Endodermal cell (in vitro differentiated cells): ENCODE measurements at regions not wholly inside any gene's neighbourhood (a gene's known extent, or its start where the extent isn't known, plus 50 kb on each side); places are given as distances from the start of the nearest gene placed in this dataset.

ENCODE experiments used
- DNase-seq: peaks from one replicate; pipeline ENCODE4 v3.0.0-alpha.2; 2017
- H3K27ac ChIP-seq: 2 replicates; pipeline ENCODE4 v1.5.1; 2013; ENCODE audit warnings: mild to moderate bottlenecking, low read depth, low read length, moderate library complexity
- H3K27me3 ChIP-seq: 2 replicates; pipeline ENCODE4 v1.6.1; 2013; ENCODE audit warnings: mild to moderate bottlenecking, low read length, moderate library complexity; ENCODE audit not compliant: insufficient read depth, control insufficient read depth, poor library complexity, severe bottlenecking
- H3K36me3 ChIP-seq: 2 replicates; pipeline ENCODE4 v1.7.0; 2013; ENCODE audit warnings: mild to moderate bottlenecking, low read length, moderate library complexity; ENCODE audit not compliant: control insufficient read depth, insufficient read depth
- H3K4me1 ChIP-seq: one replicate; pipeline ENCODE4 v1.7.0; 2013; ENCODE audit warnings: low read length; ENCODE audit not compliant: control insufficient read depth, insufficient read depth
- H3K4me3 ChIP-seq: 2 replicates; pipeline ENCODE4 v1.5.1; 2013; ENCODE audit warnings: mild to moderate bottlenecking, low read length, moderate library complexity
- H3K9ac ChIP-seq: 2 replicates; pipeline ENCODE4 v1.6.1; 2013; ENCODE audit warnings: mild to moderate bottlenecking, low read length, moderate library complexity; ENCODE audit not compliant: poor library complexity, severe bottlenecking; ENCODE audit errors: extremely low read depth
- H3K9me3 ChIP-seq: 2 replicates; pipeline ENCODE4 v1.6.1; 2013; ENCODE audit warnings: mild to moderate bottlenecking, low read length, moderate library complexity; ENCODE audit not compliant: control insufficient read depth
- H3K27ac Mint-ChIP-seq: 2 replicates; pipeline ENCODE4 v1.8.0; 2020; ENCODE audit warnings: mixed read lengths
- H3K27me3 Mint-ChIP-seq: 2 replicates; pipeline ENCODE4 v1.8.0; 2021; ENCODE audit warnings: mild to moderate bottlenecking, mixed read lengths; ENCODE audit not compliant: insufficient read depth
- H3K36me3 Mint-ChIP-seq: 2 replicates; pipeline ENCODE4 v1.8.0; 2020; ENCODE audit warnings: low read depth, mixed read lengths
- H3K4me1 Mint-ChIP-seq: 2 replicates; pipeline ENCODE4 v1.8.0; 2020; ENCODE audit warnings: mixed read lengths
- H3K4me3 Mint-ChIP-seq: 2 replicates; pipeline ENCODE4 v1.8.0; 2020; ENCODE audit warnings: mild to moderate bottlenecking, moderate library complexity, mixed read lengths
- H3K9me3 Mint-ChIP-seq: 2 replicates; pipeline ENCODE4 v1.8.0; 2020; ENCODE audit warnings: mild to moderate bottlenecking, mixed read lengths
- CTCF ChIP-seq: fragments of 200-600 bp; sonication (generic); conservative IDR thresholded peaks from 2 replicates; pipeline ENCODE4 v1.5.0; 2021; ENCODE audit warnings: antibody characterized with exemption, mild to moderate bottlenecking
- WGBS, 2 experiments: methylation state at CpG; one replicate each; pipeline versions ENCODE4 v1.1.5 to v1.1.7; 2013; ENCODE audit warnings: missing lambda C conversion rate in 2 of 2, mixed read lengths in 1 of 2; ENCODE audit not compliant: insufficient coverage in 1 of 2, insufficient read length in 1 of 2; 5-methylcytosine and 5-hydroxymethylcytosine counted together

GRCh38 chr10:35881320-35881719 lies 239.2 kb upstream of the FZD8 start:
- H3K27me3 ChIP-seq: no peaks in the 10 kb centered on the region
- 100% methylated on average over 1 to 2 of the region's 2 CpGs for WGBS, 2 experiments

GRCh38 chr10:35876248-35876647 lies 234.2 kb upstream of the FZD8 start:
- H3K9me3 Mint-ChIP-seq: peaks cover 4% of the 10 kb centered on the region
- no peak for TF ChIP-seq CTCF
- H3K27ac Mint-ChIP-seq: peak overlapping the region; percentile 77
- H3K36me3 Mint-ChIP-seq: no peaks in the 10 kb centered on the region
- Histone ChIP-seq H3K27me3 (no peaks in the 10 kb centered on the region), H3K27ac (no peak overlapping the region), H3K36me3 (no peaks in the 10 kb centered on the region), H3K9me3 (peaks cover 6% of the 10 kb centered on the region), H3K4me1 (peaks cover 14% of the 10 kb centered on the region), H3K9ac (no peak overlapping the region), H3K4me3 (no peak overlapping the region)
- DNase-seq: peak; percentile 75
- WGBS, 2 experiments: 66 to 74% methylated on average over 2 to 4 of the region's 4 CpGs
- H3K27me3 Mint-ChIP-seq: no peaks in the 10 kb centered on the region
- peaks cover 40% of the 10 kb centered on the region for H3K4me1 Mint-ChIP-seq
- H3K4me3 Mint-ChIP-seq: no peak overlapping the region

More at GRCh38 chr10:35881320-35881719, 239.2 kb upstream of the FZD8 start:
- no peak overlapping the region for H3K4me3 ChIP-seq
- no peak overlapping the region for H3K27ac ChIP-seq
- TF ChIP-seq CTCF: no peak
- no peaks in the 10 kb centered on the region for H3K27me3 Mint-ChIP-seq
- no peak overlapping the region for H3K9ac ChIP-seq
- peaks cover 13% of the 10 kb centered on the region for H3K9me3 ChIP-seq
- H3K27ac Mint-ChIP-seq: no peak overlapping the region
- H3K4me3 Mint-ChIP-seq: no peak overlapping the region
- H3K9me3 Mint-ChIP-seq: no peaks in the 10 kb centered on the region
- H3K4me1 Mint-ChIP-seq: peaks cover 42% of the 10 kb centered on the region
- peaks cover 3% of the 10 kb centered on the region for H3K4me1 ChIP-seq
- no peaks in the 10 kb centered on the region for H3K36me3 Mint-ChIP-seq
- H3K36me3 ChIP-seq: no peaks in the 10 kb centered on the region
- no peak for DNase-seq

- Mint-ChIP-seq H3K4me3 (no peak overlapping the region), H3K36me3 (no peaks in the 10 kb centered on the region), H3K27me3 (no peaks in the 10 kb centered on the region), H3K4me1 (peaks cover 40% of the 10 kb centered on the region), H3K27ac (peak overlapping the region; percentile 81), H3K9me3 (peaks cover 4% of the 10 kb centered on the region)
- Histone ChIP-seq H3K27me3 (no peaks in the 10 kb centered on the region), H3K9ac (no peak overlapping the region), H3K9me3 (peaks cover 6% of the 10 kb centered on the region), H3K27ac (peak overlapping the region; percentile 61), H3K36me3 (no peaks in the 10 kb centered on the region), H3K4me1 (peaks cover 14% of the 10 kb centered on the region), H3K4me3 (no peak overlapping the region)
- 45 to 49% methylated on average over 3 to 10 of the region's 10 CpGs for WGBS, 2 experiments
- no peak for TF ChIP-seq CTCF
- DNase-seq: peak; percentile 86
These were observed 233.1 kb upstream of the FZD8 start for GRCh38 chr10:35875016-35875676.
